Kidney epithelial cell (primary cell): ENCODE measurements at regions not wholly inside any gene's neighbourhood (a gene's known extent, or its start where the extent isn't known, plus 50 kb on each side); places are given as distances from the start of the nearest gene placed in this dataset.

ENCODE experiments used
- DNase-seq: peaks from one replicate; pipeline ENCODE4 v3.0.0-alpha.2; 2010; ENCODE audit warnings: low read depth
- H3K27me3 ChIP-seq: 2 replicates; pipeline ENCODE4 v1.6.0; 2011; ENCODE audit warnings: low read length; ENCODE audit not compliant: control insufficient read depth, insufficient read depth
- H3K36me3 ChIP-seq: 2 replicates; pipeline ENCODE4 v1.5.1; 2011; ENCODE audit warnings: low read length; ENCODE audit not compliant: control insufficient read depth, insufficient read depth
- H3K4me3 ChIP-seq: 2 replicates; pipeline ENCODE4 v1.5.1; 2011; ENCODE audit warnings: low read depth, mild to moderate bottlenecking, control low read depth, low read length
- CTCF ChIP-seq: IDR thresholded peaks from 2 replicates; pipeline ENCODE4 v1.5.1; 2011; ENCODE audit warnings: mild to moderate bottlenecking, moderate library complexity, low read length, control low read depth, inconsistent platforms; ENCODE audit not compliant: insufficient read depth, poor library complexity, severe bottlenecking

GRCh38 chr2:158900345-158900744 lies 68.1 kb upstream of the TANC1 start:
- no peaks in the 10 kb centered on the region for H3K27me3 ChIP-seq
- TF ChIP-seq CTCF, result no peak

GRCh38 chr2:158902005-158902398 lies 66.4 kb upstream of the TANC1 start:
- TF ChIP-seq CTCF, result no peak
- DNase-seq, result no peak
- Histone ChIP-seq H3K36me3 (no peaks in the 10 kb centered on the region), H3K27me3 (no peaks in the 10 kb centered on the region), H3K4me3 (no peak overlapping the region)

More at GRCh38 chr2:158900345-158900744, 68.1 kb upstream of the TANC1 start:
- H3K4me3 ChIP-seq, result no peak overlapping the region
- no peak for DNase-seq
- no peaks in the 10 kb centered on the region for H3K36me3 ChIP-seq

- H3K4me3 ChIP-seq, result no peak overlapping the region
- no peak for DNase-seq
These were observed 64.6 kb upstream of the TANC1 start for GRCh38 chr2:158903711-158904405.

GRCh38 chr2:158904627-158905177 lies 63.7 kb upstream of the TANC1 start:
- H3K36me3 ChIP-seq, result no peaks in the 10 kb centered on the region
- H3K4me3 ChIP-seq, result no peak overlapping the region
- no peaks in the 10 kb centered on the region for H3K27me3 ChIP-seq
- no peak for DNase-seq
- TF ChIP-seq CTCF, result no peak

More at GRCh38 chr2:158903711-158904405, 64.6 kb upstream of the TANC1 start:
- TF ChIP-seq CTCF, result no peak
- no peaks in the 10 kb centered on the region for H3K36me3 ChIP-seq
- no peaks in the 10 kb centered on the region for H3K27me3 ChIP-seq

GRCh38 chr2:158905341-158905740 lies 63.1 kb upstream of the TANC1 start:
- Histone ChIP-seq H3K36me3 (no peaks in the 10 kb centered on the region), H3K4me3 (no peak overlapping the region), H3K27me3 (no peaks in the 10 kb centered on the region)
- DNase-seq, result no peak
- TF ChIP-seq CTCF, result no peak

GRCh38 chr2:158905784-158906183 lies 62.7 kb upstream of the TANC1 start:
- Histone ChIP-seq H3K27me3 (no peaks in the 10 kb centered on the region), H3K36me3 (no peaks in the 10 kb centered on the region), H3K4me3 (no peak overlapping the region)
- no peak for DNase-seq
- TF ChIP-seq CTCF, result no peak
